Endothelial cell of umbilical vein (primary cell): ENCODE measurements at regions not wholly inside any gene's neighbourhood (a gene's known extent, or its start where the extent isn't known, plus 50 kb on each side); places are given as distances from the start of the nearest gene placed in this dataset.
A peak's percentile ranks its signal among the peaks of the same experiment; 100 is the strongest.

ENCODE experiments used
- BruUV-seq: library from RNA; stranded (reverse); fragments of 400-500 nt; replicated peaks from 2 replicates; lab custom pipeline; 2021; lab: Mats Ljungman, UMichigan
- CTCF ChIA-PET: fragments of 300-600, 350-600 bp; sonication (Branson Sonifier 250); formaldehyde crosslinking; loops from one replicate; lab custom pipeline; 2021; ENCODE audit warnings: antibody characterized with exemption, inconsistent platforms; lab: Charles Lee
- POLR2A ChIA-PET: fragments of 300-600, 350-600 bp; sonication (Branson Sonifier 250); formaldehyde crosslinking; loops from one replicate; lab custom pipeline; 2021; ENCODE audit warnings: antibody characterized with exemption, inconsistent platforms; lab: Charles Lee
- DNase-seq: peaks from one replicate; pipeline ENCODE4 v3.0.0-alpha.2; 2011; ENCODE audit warnings: low read depth, low spot score
- FAIRE-seq: peaks from 2 replicates; lab custom pipeline; 2011; peaks lifted over from hg19 to GRCh38; lab: Jason Lieb, UNC
- H2AFZ ChIP-seq: 2 replicates; pipeline ENCODE4 v1.6.0; 2012; ENCODE audit warnings: low read depth, low read length, control low read depth, inconsistent platforms
- H3K27ac ChIP-seq: 2 replicates; pipeline ENCODE4 v1.5.1; 2011; ENCODE audit warnings: low read depth, mild to moderate bottlenecking, control low read depth, low read length, moderate library complexity; ENCODE audit not compliant: insufficient read depth
- H3K27me3 ChIP-seq, 2 experiments: 2 replicates each; pipeline versions ENCODE4 v1.6.0 to v1.6.1; 2011; ENCODE audit warnings: low read length in 2 of 2, mixed read lengths in 1 of 2; ENCODE audit not compliant: control insufficient read depth in 2 of 2, insufficient read depth in 2 of 2
- H3K36me3 ChIP-seq, 2 experiments: 2 replicates in 1 of 2; 3 replicates in 1 of 2; pipeline ENCODE4 v1.5.1; 2011; ENCODE audit warnings: low read length in 2 of 2, mild to moderate bottlenecking in 1 of 2, moderate library complexity in 1 of 2; ENCODE audit not compliant: control insufficient read depth in 2 of 2, insufficient read depth in 2 of 2; ENCODE audit errors: extremely low read depth in 1 of 2
- H3K4me1 ChIP-seq: 3 replicates; pipeline ENCODE4 v1.5.1; 2011; ENCODE audit warnings: mild to moderate bottlenecking, low read length; ENCODE audit not compliant: control insufficient read depth, insufficient read depth; ENCODE audit errors: extremely low read depth
- H3K4me2 ChIP-seq: 2 replicates; pipeline ENCODE4 v1.6.1; 2011; ENCODE audit warnings: low read length, control low read depth, mixed read lengths; ENCODE audit not compliant: insufficient read depth
- H3K4me3 ChIP-seq, 3 experiments: fragments of 200-600 bp in 1 of 3; sonication (generic), shearing (Covaris generic) in 1 of 3; replicated peaks in 1 of 3; 2 replicates each; pipeline ENCODE4 v1.5.1; 2011 to 2016; ENCODE audit warnings: control low read depth in 3 of 3, low read length in 3 of 3, mild to moderate bottlenecking in 2 of 3, inconsistent platforms in 1 of 3, low read depth in 1 of 3, moderate library complexity in 1 of 3; ENCODE audit not compliant: insufficient read depth in 1 of 3
- H3K79me2 ChIP-seq: 2 replicates; pipeline ENCODE4 v1.6.0; 2012; ENCODE audit warnings: low read length, inconsistent platforms; ENCODE audit not compliant: control insufficient read depth, insufficient read depth
- H3K9ac ChIP-seq: replicated peaks from 2 replicates; pipeline ENCODE3; 2011; ENCODE audit warnings: low read length, control low read depth; ENCODE audit not compliant: insufficient read depth; ENCODE audit errors: extremely low read depth
- H3K9me1 ChIP-seq: replicated peaks from 3 replicates; pipeline ENCODE4 v1.6.0; 2011; ENCODE audit warnings: mild to moderate bottlenecking, low read length; ENCODE audit not compliant: control insufficient read depth, insufficient read depth; ENCODE audit errors: extremely low read depth
- H3K9me3 ChIP-seq: replicated peaks from 2 replicates; pipeline ENCODE4 v1.5.1; 2012; ENCODE audit warnings: low read length, inconsistent platforms; ENCODE audit not compliant: control insufficient read depth, insufficient read depth
- H4K20me1 ChIP-seq: replicated peaks from 2 replicates; pipeline ENCODE3; 2011; ENCODE audit warnings: mild to moderate bottlenecking, low read length; ENCODE audit not compliant: control insufficient read depth, insufficient read depth; ENCODE audit errors: extremely low read depth
- EZH2 ChIP-seq: IDR thresholded peaks from 2 replicates; pipeline ENCODE4 v1.6.1; 2012; ENCODE audit warnings: borderline replicate concordance, low read depth, mild to moderate bottlenecking, moderate library complexity, low read length, inconsistent platforms; ENCODE audit not compliant: severe bottlenecking
- FOS ChIP-seq: IDR thresholded peaks from 2 replicates; pipeline ENCODE4 v1.6.1; 2011; ENCODE audit warnings: mild to moderate bottlenecking, low read length, moderate library complexity, borderline replicate concordance; ENCODE audit not compliant: insufficient read depth
- GATA2 ChIP-seq: IDR thresholded peaks from 2 replicates; pipeline ENCODE4 v1.7.0; 2011; ENCODE audit warnings: low read depth, mild to moderate bottlenecking, moderate library complexity, mixed read lengths, low read length; ENCODE audit not compliant: insufficient read length, insufficient read depth
- JUN ChIP-seq: IDR thresholded peaks from 2 replicates; pipeline ENCODE4 v1.6.1; 2011; ENCODE audit warnings: borderline replicate concordance, low read depth; ENCODE audit not compliant: insufficient read length, insufficient read depth
- MYC ChIP-seq: IDR thresholded peaks from one replicate; pipeline ENCODE4 v1.6.1; 2011; ENCODE audit warnings: mild to moderate bottlenecking, low read depth, low read length
- POLR2A ChIP-seq: IDR thresholded peaks from 2 replicates; pipeline ENCODE4 v1.6.1; 2012; ENCODE audit warnings: low read depth, mild to moderate bottlenecking, control low read depth, low read length
- POLR2AphosphoS5 ChIP-seq: IDR thresholded peaks from 2 replicates; pipeline ENCODE4 v1.6.1; 2012; ENCODE audit warnings: low read depth, mild to moderate bottlenecking, control low read depth, low read length, moderate library complexity; ENCODE audit not compliant: insufficient read depth
- dilution Hi-C: fragments of 300-500 bp; cut with MboI; formaldehyde crosslinking; loops from one replicate; pipeline ENCODE4 v1.15.0; 2019; ENCODE audit warnings: low sequenced_read_pairs; ENCODE audit not compliant: extremely low pct_ligation_motif_present
- intact Hi-C: fragments of 100-400 bp; cut with micrococcal nuclease; formaldehyde crosslinking; loops from one replicate; pipeline ENCODE4 v1.10.0; 2022
- TF ChIP-seq, protein P1 (sequence below), 2 donors: IDR thresholded peaks; 1 replicate in 1 of 2; 2 replicates in 1 of 2; pipeline ENCODE4 v1.5.1; 2011; ENCODE audit warnings: low read length in 2 of 2, mild to moderate bottlenecking in 2 of 2, moderate library complexity in 2 of 2, control low read depth in 1 of 2, inconsistent platforms in 1 of 2, low read depth in 1 of 2; ENCODE audit not compliant: insufficient read depth in 1 of 2; ENCODE audit errors: extremely low read depth in 1 of 2
- TF ChIP-seq, protein P2 (sequence below): IDR thresholded peaks from 2 replicates; pipeline ENCODE4 v1.6.1; 2011; ENCODE audit not compliant: insufficient read depth, insufficient read length

DNA sequence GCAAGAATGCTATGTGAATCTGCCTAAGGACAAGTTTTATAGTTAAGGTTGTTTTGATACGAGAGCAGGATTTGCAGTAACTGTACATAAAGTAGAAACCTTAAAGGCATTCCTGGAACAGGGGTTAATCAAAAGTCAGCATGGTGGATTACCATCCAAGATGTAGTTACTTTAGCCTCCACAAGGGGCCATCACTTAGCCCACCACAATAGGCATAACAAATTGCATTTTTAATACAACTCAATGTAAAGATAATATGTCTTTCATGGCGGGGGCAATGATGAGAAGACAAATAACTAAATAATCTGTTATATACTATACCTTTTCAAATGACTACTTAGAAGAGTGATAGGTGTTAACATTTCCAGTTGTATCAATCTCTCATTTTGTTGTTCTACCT, 611.2 kb upstream of the ADGRL4 start:
- Histone ChIP-seq H3K36me3 (no peaks in the 10 kb centered on the region), H3K4me1 (no peaks in the 10 kb centered on the region), H3K4me3 (no peak overlapping the region), H3K27ac (no peak overlapping the region), H2AFZ (no peak overlapping the region), H3K79me2 (no peaks in the 10 kb centered on the region), H3K9me1 (no peaks in the 10 kb centered on the region), H3K27me3 (no peaks in the 10 kb centered on the region), H4K20me1 (no peaks in the 10 kb centered on the region), H3K9me3 (no peaks in the 10 kb centered on the region), H3K9ac (no peak overlapping the region), H3K4me2 (no peak overlapping the region)
- no peak for DNase-seq
- dilution Hi-C loops (no loop called here), intact Hi-C loops (no loop called here)
- no TSS peak for BruUV-seq
- POLR2A ChIA-PET: no interaction called here
- no peak for TF ChIP-seq MYC
- TF ChIP-seq, protein P1, sequence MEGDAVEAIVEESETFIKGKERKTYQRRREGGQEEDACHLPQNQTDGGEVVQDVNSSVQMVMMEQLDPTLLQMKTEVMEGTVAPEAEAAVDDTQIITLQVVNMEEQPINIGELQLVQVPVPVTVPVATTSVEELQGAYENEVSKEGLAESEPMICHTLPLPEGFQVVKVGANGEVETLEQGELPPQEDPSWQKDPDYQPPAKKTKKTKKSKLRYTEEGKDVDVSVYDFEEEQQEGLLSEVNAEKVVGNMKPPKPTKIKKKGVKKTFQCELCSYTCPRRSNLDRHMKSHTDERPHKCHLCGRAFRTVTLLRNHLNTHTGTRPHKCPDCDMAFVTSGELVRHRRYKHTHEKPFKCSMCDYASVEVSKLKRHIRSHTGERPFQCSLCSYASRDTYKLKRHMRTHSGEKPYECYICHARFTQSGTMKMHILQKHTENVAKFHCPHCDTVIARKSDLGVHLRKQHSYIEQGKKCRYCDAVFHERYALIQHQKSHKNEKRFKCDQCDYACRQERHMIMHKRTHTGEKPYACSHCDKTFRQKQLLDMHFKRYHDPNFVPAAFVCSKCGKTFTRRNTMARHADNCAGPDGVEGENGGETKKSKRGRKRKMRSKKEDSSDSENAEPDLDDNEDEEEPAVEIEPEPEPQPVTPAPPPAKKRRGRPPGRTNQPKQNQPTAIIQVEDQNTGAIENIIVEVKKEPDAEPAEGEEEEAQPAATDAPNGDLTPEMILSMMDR (IDR thresholded peaks at IDR 0.05; ENCODE audit: extremely low read depth in 1 of 2, insufficient read depth in 1 of 2, low read depth in 1 of 2, low read length in 2 of 2): peak; percentile 7 to 28
- CTCF ChIA-PET: no interaction called here
- FAIRE-seq: no peak

DNA sequence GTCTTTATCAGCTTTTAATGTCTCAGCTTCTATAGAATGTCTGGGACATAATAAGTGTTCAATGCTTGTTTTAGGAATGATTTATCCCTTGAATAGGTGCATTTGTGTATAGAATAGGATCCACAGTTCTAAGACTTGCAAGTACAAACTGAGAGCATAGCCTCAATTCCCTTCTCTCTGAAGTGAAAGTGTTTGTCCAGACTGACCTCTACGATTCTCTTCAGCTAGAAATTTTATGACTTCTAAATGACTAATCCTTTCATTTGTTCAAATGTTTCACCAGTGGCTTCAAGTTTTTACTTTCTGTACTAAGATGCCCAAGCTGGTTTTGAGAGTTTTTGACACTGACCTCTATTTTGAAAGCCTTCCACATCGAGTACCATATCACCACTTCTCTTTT, 608.2 kb upstream of the ADGRL4 start:
- dilution Hi-C loops (no loop called here), intact Hi-C loops (no loop called here)
- POLR2A ChIA-PET: no interaction called here
- H3K36me3 ChIP-seq: no peaks in the 10 kb centered on the region
- TF ChIP-seq, protein P2, sequence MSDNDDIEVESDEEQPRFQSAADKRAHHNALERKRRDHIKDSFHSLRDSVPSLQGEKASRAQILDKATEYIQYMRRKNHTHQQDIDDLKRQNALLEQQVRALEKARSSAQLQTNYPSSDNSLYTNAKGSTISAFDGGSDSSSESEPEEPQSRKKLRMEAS: no peak
- no peak for TF ChIP-seq GATA2
- TF ChIP-seq FOS: no peak
- no peak for TF ChIP-seq JUN
- TF ChIP-seq EZH2: no peak
- no peak for TF ChIP-seq MYC
- TF ChIP-seq POLR2AphosphoS5: no peak
- TF ChIP-seq, protein P1 (IDR thresholded peaks at IDR 0.05; ENCODE audit: extremely low read depth in 1 of 2, insufficient read depth in 1 of 2, low read depth in 1 of 2, low read length in 2 of 2): no peak
- no peak for TF ChIP-seq POLR2A
- no peaks in the 10 kb centered on the region for H3K79me2 ChIP-seq
- CTCF ChIA-PET: interaction anchor here (1.3 kb wide), 1 partner anchor 21 kb away, joined by 3 read pairs; no protein-coding TSS in a partner anchor
- no peak overlapping the region for H3K4me2 ChIP-seq
- FAIRE-seq (no peak), DNase-seq (peak; percentile 26)
- H3K27ac ChIP-seq: no peak overlapping the region
- BruUV-seq: no TSS peak
- no peaks in the 10 kb centered on the region for H3K27me3 ChIP-seq
- H2AFZ ChIP-seq: peak overlapping the region; percentile 68
- H3K9ac ChIP-seq: no peak overlapping the region
- H4K20me1 ChIP-seq: no peaks in the 10 kb centered on the region
- no peak overlapping the region for H3K4me3 ChIP-seq
- H3K9me3 ChIP-seq: no peaks in the 10 kb centered on the region
- no peaks in the 10 kb centered on the region for H3K4me1 ChIP-seq
- H3K9me1 ChIP-seq: no peaks in the 10 kb centered on the region
